Activated B cell treated with CpG ODN at 0.5 μM for 24 hours (primary cell): ENCODE measurements at regions not wholly inside any gene's neighbourhood (a gene's known extent, or its start where the extent isn't known, plus 50 kb on each side); places are given as distances from the start of the nearest gene placed in this dataset.

Experiments used
- ATAC-seq: fragments of 200-7000 bp; cut with Tn5 transposase; one replicate; pipeline ENCODE4 v1.10.0; 2021; ENCODE audit warnings: low read depth, mild to moderate bottlenecking, moderate library complexity
- CTCF ChIA-PET: fragments of 350-600 bp; sonication (Branson Sonifier 250); formaldehyde crosslinking; loops from one replicate; lab custom pipeline; 2021; ENCODE audit warnings: antibody characterized with exemption; lab: Charles Lee
- POLR2A ChIA-PET: fragments of 350-600 bp; sonication (Branson Sonifier 250); formaldehyde crosslinking; loops from one replicate; lab custom pipeline; 2021; ENCODE audit warnings: antibody characterized with exemption; lab: Charles Lee
- DNase-seq: peaks from one replicate; pipeline ENCODE4 v3.0.0; 2022
- H3K27ac Mint-ChIP-seq: one replicate; pipeline ENCODE4 v1.8.0; 2020; ENCODE audit warnings: mixed read lengths
- H3K27me3 Mint-ChIP-seq: one replicate; pipeline ENCODE4 v1.8.0; 2021; ENCODE audit warnings: mixed read lengths
- H3K36me3 Mint-ChIP-seq: one replicate; pipeline ENCODE4 v1.8.0; 2021; ENCODE audit warnings: low read depth, mixed read lengths
- H3K4me1 Mint-ChIP-seq: one replicate; pipeline ENCODE4 v1.8.0; 2021; ENCODE audit warnings: mixed read lengths
- H3K4me3 Mint-ChIP-seq: one replicate; pipeline ENCODE4 v1.8.0; 2020; ENCODE audit warnings: mild to moderate bottlenecking, mixed read lengths
- H3K9me3 Mint-ChIP-seq: one replicate; pipeline ENCODE4 v1.8.0; 2020; ENCODE audit warnings: mixed read lengths
- intact Hi-C: fragments of 100-400 bp; cut with micrococcal nuclease; formaldehyde crosslinking; loops from one replicate; pipeline ENCODE4 v1.15.1; 2024
- TF ChIP-seq, protein P1 (sequence below): fragments of 200-600 bp; IDR thresholded peaks from one replicate; pipeline ENCODE4 v1.8.0; 2022; ENCODE audit warnings: antibody characterized with exemption, mild to moderate bottlenecking

DNA sequence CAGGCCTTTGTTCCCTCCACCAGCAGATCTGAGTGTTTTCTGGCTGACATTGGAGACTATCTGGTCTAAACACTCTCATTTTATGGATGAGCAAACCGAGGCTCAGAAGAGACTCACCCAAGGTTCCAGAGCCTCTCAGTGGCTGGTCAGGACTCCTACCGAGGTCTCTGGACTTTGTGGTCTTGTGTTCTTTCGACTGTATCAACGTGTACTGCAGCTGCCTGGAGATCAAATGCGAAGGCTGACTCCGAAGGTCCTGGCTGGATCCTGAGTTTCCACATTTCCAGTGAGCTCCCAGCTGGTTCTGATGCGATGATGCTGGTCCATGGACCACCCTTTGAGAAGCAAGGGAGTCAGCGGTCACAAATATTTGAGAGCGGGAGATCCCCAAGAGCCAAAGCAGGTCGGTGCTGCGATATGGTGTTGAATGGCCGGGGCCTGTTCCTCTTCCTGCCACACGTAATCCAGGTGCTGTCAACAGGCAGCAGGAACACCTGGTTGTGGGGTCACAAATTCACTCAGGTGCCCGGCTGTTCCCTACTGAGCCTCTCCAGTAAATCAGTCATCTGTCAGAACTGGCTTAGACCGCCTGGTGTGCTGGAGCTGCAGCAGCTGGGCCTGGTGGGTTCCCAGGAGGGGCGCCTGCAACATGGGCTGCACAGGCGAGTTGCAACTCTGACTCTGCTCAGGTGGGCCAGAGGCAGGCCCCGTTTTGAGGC lies 94.8 kb upstream of the USP24 start:
- Mint-ChIP-seq H3K4me3 (no peak overlapping the region), H3K36me3 (no peaks in the 10 kb centered on the region), H3K9me3 (no peaks in the 10 kb centered on the region), H3K27me3 (peaks cover 7% of the 10 kb centered on the region), H3K4me1 (no peaks in the 10 kb centered on the region), H3K27ac (no peak overlapping the region)
- ATAC-seq (no peak), DNase-seq (no peak)
- CTCF ChIA-PET: no interaction called here
- POLR2A ChIA-PET: no interaction called here
- TF ChIP-seq, protein P1, sequence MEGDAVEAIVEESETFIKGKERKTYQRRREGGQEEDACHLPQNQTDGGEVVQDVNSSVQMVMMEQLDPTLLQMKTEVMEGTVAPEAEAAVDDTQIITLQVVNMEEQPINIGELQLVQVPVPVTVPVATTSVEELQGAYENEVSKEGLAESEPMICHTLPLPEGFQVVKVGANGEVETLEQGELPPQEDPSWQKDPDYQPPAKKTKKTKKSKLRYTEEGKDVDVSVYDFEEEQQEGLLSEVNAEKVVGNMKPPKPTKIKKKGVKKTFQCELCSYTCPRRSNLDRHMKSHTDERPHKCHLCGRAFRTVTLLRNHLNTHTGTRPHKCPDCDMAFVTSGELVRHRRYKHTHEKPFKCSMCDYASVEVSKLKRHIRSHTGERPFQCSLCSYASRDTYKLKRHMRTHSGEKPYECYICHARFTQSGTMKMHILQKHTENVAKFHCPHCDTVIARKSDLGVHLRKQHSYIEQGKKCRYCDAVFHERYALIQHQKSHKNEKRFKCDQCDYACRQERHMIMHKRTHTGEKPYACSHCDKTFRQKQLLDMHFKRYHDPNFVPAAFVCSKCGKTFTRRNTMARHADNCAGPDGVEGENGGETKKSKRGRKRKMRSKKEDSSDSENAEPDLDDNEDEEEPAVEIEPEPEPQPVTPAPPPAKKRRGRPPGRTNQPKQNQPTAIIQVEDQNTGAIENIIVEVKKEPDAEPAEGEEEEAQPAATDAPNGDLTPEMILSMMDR: no peak
- intact Hi-C loops: no loop called here

DNA sequence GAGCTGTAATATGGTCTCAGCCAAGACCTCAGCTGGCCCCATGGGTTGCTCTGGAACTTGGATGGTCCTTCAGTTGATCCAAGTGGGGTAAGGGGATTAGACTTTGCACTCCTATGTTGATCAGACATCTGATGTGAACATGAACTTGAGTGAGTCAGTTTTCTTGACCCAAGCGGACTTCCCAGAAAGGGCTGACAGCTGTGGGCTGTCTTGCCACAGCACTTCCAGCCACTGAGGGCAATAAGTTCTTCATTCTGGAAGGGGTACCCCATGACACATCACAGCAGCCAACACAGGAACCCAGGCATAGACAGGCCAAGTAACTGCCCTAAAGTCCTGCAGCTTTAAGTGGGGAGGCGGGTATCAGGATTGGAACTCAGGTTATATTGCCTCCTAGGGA lies 93.9 kb upstream of the USP24 start:
- ChIA-PET POLR2A (no interaction called here), CTCF (no interaction called here)
- DNase-seq (no peak), ATAC-seq (no peak)
- H3K4me3 Mint-ChIP-seq: no peak overlapping the region
- no peaks in the 10 kb centered on the region for H3K36me3 Mint-ChIP-seq
- intact Hi-C loops: no loop called here
- H3K27me3 Mint-ChIP-seq: peaks cover 7% of the 10 kb centered on the region
- H3K9me3 Mint-ChIP-seq: no peaks in the 10 kb centered on the region
- TF ChIP-seq, protein P1: no peak
- H3K27ac Mint-ChIP-seq: no peak overlapping the region
- no peaks in the 10 kb centered on the region for H3K4me1 Mint-ChIP-seq

DNA sequence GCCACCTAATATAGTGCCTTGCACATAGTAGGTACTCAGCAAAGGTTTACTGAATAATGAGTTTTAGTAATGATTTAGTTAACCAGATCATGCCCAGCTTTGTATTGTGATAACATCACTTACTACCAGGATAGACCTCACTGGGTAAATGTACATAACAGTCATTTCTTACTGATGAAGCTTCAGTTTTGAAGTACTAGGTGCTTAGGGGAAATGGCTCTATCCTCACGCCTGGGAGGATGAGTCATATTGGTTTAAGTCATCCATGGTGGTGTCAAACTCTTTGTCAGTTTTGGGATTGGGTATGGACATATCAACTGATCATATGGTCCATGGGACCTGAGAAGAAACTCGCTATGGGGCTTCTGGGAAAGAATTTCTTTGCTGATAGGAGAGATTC lies 90.6 kb upstream of the USP24 start:
- DNase-seq (no peak), ATAC-seq (no peak)
- no peaks in the 10 kb centered on the region for H3K9me3 Mint-ChIP-seq
- intact Hi-C loops: no loop called here
- peaks cover 7% of the 10 kb centered on the region for H3K27me3 Mint-ChIP-seq
- TF ChIP-seq, protein P1: no peak
- POLR2A ChIA-PET: no interaction called here
- H3K36me3 Mint-ChIP-seq: no peaks in the 10 kb centered on the region
- no peaks in the 10 kb centered on the region for H3K4me1 Mint-ChIP-seq
- no peak overlapping the region for H3K27ac Mint-ChIP-seq
- CTCF ChIA-PET: no interaction called here
- no peak overlapping the region for H3K4me3 Mint-ChIP-seq

DNA sequence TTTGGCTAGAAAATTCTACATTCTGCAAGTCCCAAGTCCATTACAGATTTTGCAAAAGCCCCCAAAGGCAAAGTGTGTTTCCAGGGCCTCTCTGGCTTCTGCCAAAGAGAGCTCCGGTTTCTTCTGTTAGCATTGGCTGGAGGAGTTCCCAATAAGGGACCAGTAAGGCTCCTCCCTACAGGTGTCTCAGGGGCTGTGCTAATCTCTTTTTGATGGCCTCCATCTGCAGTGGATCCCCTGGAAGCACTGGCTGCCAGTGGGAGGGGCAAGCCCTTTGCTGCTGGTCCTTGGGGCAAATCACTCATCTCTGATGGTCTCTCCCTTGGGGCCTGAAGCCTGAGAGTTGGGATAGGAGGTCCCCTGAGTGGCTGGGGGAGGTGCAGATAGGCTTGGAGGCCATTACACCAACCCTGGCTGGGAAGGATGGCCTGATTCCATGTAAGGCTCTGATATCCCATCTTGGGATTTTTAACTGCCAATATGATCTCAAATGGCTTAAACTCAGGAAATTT lies 89.1 kb upstream of the USP24 start:
- TF ChIP-seq, protein P1: no peak
- Mint-ChIP-seq H3K4me1 (no peaks in the 10 kb centered on the region), H3K27me3 (peaks cover 7% of the 10 kb centered on the region), H3K36me3 (no peaks in the 10 kb centered on the region), H3K4me3 (no peak overlapping the region), H3K9me3 (no peaks in the 10 kb centered on the region), H3K27ac (no peak overlapping the region)
- ChIA-PET POLR2A (no interaction called here), CTCF (no interaction called here)
- intact Hi-C loops: no loop called here
- ATAC-seq (no peak), DNase-seq (no peak)

DNA sequence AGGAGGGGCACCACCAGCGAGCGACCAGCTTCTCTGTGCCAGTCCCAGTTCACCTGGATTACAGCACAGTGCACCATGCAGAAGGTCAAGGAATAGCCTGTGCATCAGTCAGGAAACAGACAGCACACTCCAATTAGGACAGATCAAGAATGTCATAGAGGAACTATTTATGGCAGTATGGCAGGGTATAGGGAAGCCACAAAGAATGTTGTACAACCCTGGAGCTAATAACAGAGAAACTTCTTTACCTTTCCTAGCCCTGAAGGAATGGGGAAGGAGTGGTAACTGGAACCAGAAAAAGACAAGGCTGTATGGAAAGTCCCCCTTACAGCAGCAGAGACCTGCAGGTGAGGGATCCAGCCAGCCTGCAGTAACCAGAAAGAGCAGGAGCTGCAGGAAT lies 87.8 kb upstream of the USP24 start:
- Mint-ChIP-seq H3K27me3 (peaks cover 5% of the 10 kb centered on the region), H3K4me1 (no peaks in the 10 kb centered on the region), H3K27ac (no peak overlapping the region), H3K4me3 (no peak overlapping the region), H3K9me3 (no peaks in the 10 kb centered on the region), H3K36me3 (no peaks in the 10 kb centered on the region)
- ChIA-PET POLR2A (no interaction called here), CTCF (no interaction called here)
- TF ChIP-seq, protein P1: no peak
- intact Hi-C loops: no loop called here
- DNase-seq (no peak), ATAC-seq (no peak)
